Activated naive CD8-positive, alpha-beta T cell treated with anti-CD3 and anti-CD28 coated beads, Interleukin-2, amount 50 U/mL, for 24 hours (primary cell): ENCODE measurements at regions not wholly inside any gene's neighbourhood (a gene's known extent, or its start where the extent isn't known, plus 50 kb on each side); places are given as distances from the start of the nearest gene placed in this dataset.

Experiments
- ATAC-seq: fragments of 150-1000 bp; cut with Tn5 transposase; one replicate; pipeline ENCODE4 v1.10.0; 2021
- DNase-seq: peaks from one replicate; pipeline ENCODE4 v3.0.0; 2021
- H3K27ac Mint-ChIP-seq: one replicate; pipeline ENCODE4 v1.8.0; 2021; ENCODE audit warnings: mild to moderate bottlenecking, mixed read lengths
- H3K27me3 Mint-ChIP-seq: one replicate; pipeline ENCODE4 v1.8.0; 2021; ENCODE audit warnings: mixed read lengths
- H3K36me3 Mint-ChIP-seq: one replicate; pipeline ENCODE4 v1.8.0; 2021; ENCODE audit warnings: low read depth, mixed read lengths
- H3K4me1 Mint-ChIP-seq: one replicate; pipeline ENCODE4 v1.8.0; 2021; ENCODE audit warnings: mixed read lengths
- H3K4me3 Mint-ChIP-seq: one replicate; pipeline ENCODE4 v1.8.0; 2021; ENCODE audit warnings: mild to moderate bottlenecking, moderate library complexity, mixed read lengths
- H3K9me3 Mint-ChIP-seq: one replicate; pipeline ENCODE4 v1.8.0; 2021; ENCODE audit warnings: mixed read lengths

DNA sequence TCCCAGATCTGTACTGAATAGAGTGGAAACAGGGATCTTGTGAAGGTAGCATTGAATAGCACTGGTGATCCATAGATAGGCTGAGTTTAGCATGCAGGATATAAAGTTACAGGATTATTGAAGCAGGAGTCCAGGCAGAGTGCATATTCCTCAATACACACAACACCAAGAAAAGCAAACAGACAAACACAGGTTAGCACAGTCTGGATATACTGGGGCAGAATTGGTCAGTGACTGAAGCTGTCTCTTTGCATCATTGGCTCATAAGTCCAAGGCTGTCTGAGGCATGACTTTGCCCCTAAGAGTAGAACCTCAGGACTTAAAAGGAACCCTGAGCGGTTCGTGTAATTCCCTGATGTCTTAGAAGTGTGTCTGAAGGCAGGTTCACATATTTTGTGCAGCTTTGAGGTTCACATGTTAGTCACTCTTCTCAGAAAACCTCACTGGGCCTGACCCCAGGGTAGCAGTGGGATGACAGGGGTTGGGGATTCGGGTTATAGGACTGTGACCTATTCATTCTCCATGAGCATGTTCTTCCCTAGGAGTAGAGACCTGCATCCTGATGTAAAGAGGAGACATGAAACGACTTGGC, 134.6 kb downstream of the AASDH start:
- Mint-ChIP-seq H3K27me3 (peaks cover 2% of the 10 kb centered on the region), H3K9me3 (peaks cover 8% of the 10 kb centered on the region), H3K36me3 (no peaks in the 10 kb centered on the region), H3K27ac (no peak overlapping the region), H3K4me1 (no peaks in the 10 kb centered on the region), H3K4me3 (no peak overlapping the region)
- DNase-seq (no peak), ATAC-seq (no peak)

DNA sequence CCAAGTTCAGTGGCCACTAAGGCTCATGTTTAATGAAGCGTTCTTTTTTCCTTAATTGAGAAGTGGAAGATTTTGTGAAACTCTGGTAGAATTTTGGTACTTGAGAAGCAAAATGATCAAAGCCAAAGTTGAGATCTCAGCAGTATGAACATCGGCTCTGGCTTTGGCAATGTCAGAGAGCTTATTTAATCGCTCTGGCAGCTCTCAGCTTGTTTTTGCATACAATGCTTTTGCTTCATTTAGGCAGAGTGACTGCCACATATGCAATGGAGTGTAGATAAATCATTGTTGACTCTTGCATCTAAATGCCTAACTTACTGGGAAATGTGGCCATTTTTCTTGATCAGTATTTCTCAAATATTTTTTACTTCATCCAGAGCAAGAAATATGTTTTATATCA, 135.7 kb downstream of the AASDH start:
- H3K27me3 Mint-ChIP-seq = peaks cover 2% of the 10 kb centered on the region
- DNase-seq (no peak), ATAC-seq (no peak)
- no peak overlapping the region for H3K4me3 Mint-ChIP-seq
- no peaks in the 10 kb centered on the region for H3K36me3 Mint-ChIP-seq
- H3K27ac Mint-ChIP-seq = no peak overlapping the region
- H3K9me3 Mint-ChIP-seq = peaks cover 5% of the 10 kb centered on the region
- H3K4me1 Mint-ChIP-seq = no peaks in the 10 kb centered on the region

DNA sequence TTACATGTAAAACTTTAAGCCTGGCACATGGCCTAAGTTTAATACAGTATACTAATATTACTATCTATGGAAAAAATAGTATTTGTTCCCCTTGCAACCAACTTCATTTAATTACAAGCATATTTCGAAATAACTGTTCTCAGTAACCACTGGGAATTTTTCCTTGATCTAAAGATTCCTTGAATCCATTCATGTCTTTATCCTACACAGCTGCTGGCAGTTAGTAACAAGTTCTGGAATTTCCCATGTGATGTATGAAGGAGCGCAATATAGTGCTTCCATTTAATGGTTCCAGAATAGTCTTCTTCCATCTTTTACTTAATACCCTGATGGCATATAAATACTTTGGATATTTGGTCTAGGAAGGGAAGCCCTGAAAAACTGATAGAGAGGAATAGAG, 136.5 kb downstream of the AASDH start:
- Mint-ChIP-seq H3K27me3 (peaks cover 5% of the 10 kb centered on the region), H3K4me3 (no peak overlapping the region), H3K9me3 (no peaks in the 10 kb centered on the region), H3K4me1 (no peaks in the 10 kb centered on the region), H3K36me3 (no peaks in the 10 kb centered on the region), H3K27ac (no peak overlapping the region)
- ATAC-seq (no peak), DNase-seq (no peak)

DNA sequence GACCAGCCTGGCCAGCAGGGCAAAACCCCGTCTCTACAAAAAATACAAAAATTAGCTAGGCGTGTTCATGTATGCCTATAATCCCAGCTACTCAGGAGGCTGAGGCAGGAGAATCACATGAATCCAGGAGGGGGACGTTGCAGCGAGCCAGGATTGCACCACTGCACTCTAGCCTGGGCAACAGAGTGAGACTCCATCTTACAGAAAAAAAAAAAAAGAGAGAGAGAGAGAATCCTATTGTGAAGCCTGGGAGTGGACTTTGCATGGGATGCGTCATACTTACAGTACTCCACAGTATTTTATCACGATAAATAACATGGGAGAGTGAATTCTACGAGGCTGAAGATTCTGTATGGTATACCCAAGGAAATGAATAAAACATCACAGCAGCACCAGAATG, 139.6 kb downstream of the AASDH start:
- Mint-ChIP-seq H3K27ac (no peak overlapping the region), H3K4me1 (no peaks in the 10 kb centered on the region), H3K4me3 (no peak overlapping the region), H3K27me3 (peaks cover 5% of the 10 kb centered on the region), H3K9me3 (no peaks in the 10 kb centered on the region), H3K36me3 (no peaks in the 10 kb centered on the region)
- ATAC-seq (no peak), DNase-seq (no peak)

DNA sequence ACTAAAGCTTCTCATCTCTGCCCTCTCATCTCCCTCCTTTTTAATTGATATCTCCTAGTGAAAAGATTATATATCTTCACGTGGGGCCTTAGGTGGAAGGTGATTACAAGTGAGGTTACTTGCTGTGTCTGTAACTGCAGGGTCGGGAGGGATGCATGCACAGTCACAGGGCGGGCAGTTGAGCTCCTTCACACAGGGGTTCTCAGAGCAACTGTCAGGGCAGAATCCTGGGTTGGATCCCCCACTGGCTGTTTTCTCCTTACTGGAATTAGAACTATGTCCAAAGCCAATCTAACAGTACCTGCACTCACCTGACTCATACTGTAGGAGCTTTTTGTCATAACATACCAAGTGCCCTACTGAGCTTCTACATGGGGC, 141.1 kb downstream of the AASDH start:
- Mint-ChIP-seq H3K9me3 (no peaks in the 10 kb centered on the region), H3K27ac (no peak overlapping the region), H3K4me1 (no peaks in the 10 kb centered on the region), H3K36me3 (no peaks in the 10 kb centered on the region), H3K4me3 (no peak overlapping the region), H3K27me3 (peaks cover 7% of the 10 kb centered on the region)
- DNase-seq (no peak), ATAC-seq (no peak)

DNA sequence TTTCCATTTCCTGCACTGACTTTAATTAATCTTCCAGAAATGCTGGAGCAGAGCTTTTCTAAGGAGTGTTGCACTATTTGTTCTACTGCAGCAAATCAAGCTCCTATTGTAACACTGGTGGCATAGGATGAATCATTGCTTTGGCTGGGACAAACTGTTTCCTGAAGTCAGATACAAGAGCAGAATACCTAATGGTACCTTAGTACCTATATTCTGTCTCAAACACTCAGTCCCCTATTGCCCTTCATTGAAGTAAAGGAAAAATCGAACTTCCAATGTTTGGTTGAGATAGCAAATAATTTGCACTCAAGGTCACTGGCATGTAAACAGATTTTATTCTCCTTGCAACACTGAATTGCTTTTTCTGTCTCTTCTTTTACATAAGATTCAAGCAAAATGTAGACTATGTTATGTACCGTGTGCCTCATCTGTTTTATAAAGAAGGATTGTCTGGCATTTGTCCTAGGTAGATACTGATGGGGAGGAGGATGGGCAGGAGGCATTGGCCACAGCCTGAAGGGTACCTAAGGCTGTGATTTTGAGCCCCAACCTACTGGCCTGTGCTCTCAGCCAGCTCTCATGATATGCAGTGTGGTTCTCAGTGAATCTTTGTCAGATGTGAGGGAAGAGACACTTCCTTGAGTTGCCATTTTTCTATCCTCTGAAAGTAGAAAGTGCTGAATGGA, 141.6 kb downstream of the AASDH start:
- Mint-ChIP-seq H3K4me1 (no peaks in the 10 kb centered on the region), H3K27me3 (peaks cover 7% of the 10 kb centered on the region), H3K4me3 (no peak overlapping the region), H3K36me3 (no peaks in the 10 kb centered on the region), H3K9me3 (no peaks in the 10 kb centered on the region), H3K27ac (no peak overlapping the region)
- no peak for DNase-seq
- no peak for ATAC-seq

DNA sequence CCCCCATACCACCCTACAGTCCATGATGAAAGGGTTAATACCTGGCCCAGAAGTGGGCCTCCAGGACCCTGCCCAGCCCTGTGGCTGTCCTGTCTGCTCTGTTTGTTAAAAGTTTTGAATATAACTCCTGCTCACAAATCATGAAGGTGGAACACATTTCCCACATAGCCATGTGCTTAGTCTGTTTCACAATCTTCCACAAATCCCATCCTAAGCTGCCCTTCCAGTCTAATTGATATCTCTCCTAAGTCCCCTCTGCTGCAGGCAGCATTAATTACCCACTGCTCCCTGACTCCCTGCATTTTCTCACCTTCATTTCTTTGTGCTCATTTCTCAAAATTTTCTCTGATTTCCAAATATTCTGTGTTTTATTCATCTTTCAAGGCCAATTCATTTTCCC, 142.6 kb downstream of the AASDH start:
- DNase-seq = no peak
- no peaks in the 10 kb centered on the region for H3K36me3 Mint-ChIP-seq
- H3K4me3 Mint-ChIP-seq = no peak overlapping the region
- H3K27ac Mint-ChIP-seq = no peak overlapping the region
- ATAC-seq = no peak
- H3K27me3 Mint-ChIP-seq = peaks cover 7% of the 10 kb centered on the region
- no peaks in the 10 kb centered on the region for H3K4me1 Mint-ChIP-seq
- H3K9me3 Mint-ChIP-seq = no peaks in the 10 kb centered on the region

DNA sequence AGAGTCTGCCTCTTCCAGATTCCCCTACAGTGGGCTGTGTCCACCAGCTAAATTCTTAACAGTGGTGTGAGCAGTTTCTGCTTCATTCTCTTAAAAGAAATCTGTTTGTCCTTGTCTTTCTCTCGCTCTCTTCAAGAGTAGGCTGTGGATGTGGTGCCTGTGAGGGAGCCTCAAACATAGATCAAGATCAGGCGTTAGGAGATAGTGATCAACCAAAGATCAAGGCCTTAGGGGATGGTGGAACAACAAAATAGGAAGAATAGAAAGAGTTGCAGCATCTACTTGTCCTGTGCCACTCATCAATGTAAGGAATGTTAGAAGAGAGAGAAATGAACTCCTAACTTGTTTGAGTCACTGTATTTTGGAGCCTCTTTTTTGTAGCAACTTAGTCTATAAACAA, 144.2 kb downstream of the AASDH start:
- Mint-ChIP-seq H3K27ac (no peak overlapping the region), H3K9me3 (no peaks in the 10 kb centered on the region), H3K27me3 (peaks cover 7% of the 10 kb centered on the region), H3K4me1 (no peaks in the 10 kb centered on the region), H3K4me3 (no peak overlapping the region), H3K36me3 (no peaks in the 10 kb centered on the region)
- ATAC-seq (no peak), DNase-seq (no peak)

DNA sequence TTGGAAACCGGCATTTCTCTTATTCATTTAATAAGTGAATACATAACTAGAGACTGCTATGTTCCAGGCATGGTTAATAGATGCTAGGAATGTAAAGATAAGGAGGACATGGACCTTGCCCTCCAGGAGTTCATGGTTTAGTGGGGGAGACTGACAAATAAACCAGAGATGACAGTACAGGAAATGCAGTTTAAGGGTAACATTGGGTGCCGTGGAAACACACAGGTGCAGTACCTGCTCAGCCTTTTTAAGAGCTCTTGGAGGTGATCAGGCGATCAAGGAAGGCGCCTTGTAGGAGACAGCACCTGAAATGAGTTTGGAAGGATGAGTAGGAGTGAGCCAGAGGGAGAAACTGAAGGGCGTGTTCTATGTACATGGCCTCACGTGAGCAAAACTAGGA, 145.8 kb downstream of the AASDH start:
- H3K36me3 Mint-ChIP-seq = no peaks in the 10 kb centered on the region
- no peaks in the 10 kb centered on the region for H3K4me1 Mint-ChIP-seq
- no peak for DNase-seq
- H3K27me3 Mint-ChIP-seq = peaks cover 7% of the 10 kb centered on the region
- no peak overlapping the region for H3K27ac Mint-ChIP-seq
- no peaks in the 10 kb centered on the region for H3K9me3 Mint-ChIP-seq
- no peak overlapping the region for H3K4me3 Mint-ChIP-seq
- no peak for ATAC-seq

DNA sequence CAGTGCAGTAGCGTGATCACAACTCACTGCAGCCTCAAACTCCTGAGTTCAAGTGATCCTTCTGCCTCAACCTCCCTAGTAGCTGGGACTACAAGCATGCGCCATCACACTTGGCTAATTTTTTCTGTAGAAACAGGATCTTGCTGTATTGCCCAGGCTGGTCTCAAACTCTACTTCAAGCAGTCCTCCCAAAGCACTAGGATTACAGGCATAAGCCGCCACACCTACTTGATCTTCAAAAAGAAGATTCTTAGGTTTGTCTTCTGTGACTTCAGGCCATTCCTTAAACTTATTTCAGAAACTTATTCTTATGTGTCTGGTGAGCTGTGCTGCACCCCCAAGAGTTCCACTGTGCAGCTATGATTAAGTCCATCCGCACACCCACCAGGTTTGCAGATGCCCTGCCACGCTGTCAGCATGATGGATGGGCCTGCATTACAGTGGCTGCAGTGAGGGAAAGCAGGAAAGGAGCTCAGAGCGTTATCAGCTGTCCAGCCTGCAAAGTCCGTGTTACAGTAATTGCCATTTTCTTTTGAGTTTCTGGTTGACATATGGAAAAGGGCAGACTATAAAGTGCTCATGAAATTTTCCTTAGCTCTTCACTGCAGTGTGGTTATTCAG, 146.6 kb downstream of the AASDH start:
- no peak for DNase-seq
- Mint-ChIP-seq H3K36me3 (no peaks in the 10 kb centered on the region), H3K9me3 (no peaks in the 10 kb centered on the region), H3K4me1 (no peaks in the 10 kb centered on the region), H3K27ac (no peak overlapping the region), H3K27me3 (peaks cover 4% of the 10 kb centered on the region), H3K4me3 (no peak overlapping the region)
- ATAC-seq = no peak

DNA sequence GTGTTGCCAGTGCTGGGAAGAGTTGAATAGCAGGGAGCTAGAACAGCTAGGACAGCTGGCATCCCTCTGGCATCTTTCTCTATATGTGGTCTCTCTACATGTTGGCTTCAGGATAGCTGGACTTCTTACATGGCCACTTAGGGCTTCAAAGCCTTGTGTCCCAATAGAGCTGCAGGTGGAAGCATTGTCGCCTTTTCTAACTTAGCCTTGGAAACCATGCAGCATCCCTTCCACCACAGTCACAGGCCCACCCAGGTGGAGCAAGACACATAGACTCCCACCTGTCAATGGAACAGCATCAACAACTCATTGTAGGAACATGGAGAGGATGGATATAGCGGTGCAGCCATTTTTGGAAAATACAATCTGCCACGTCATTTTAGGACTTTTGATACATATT, 149.0 kb downstream of the AASDH start:
- Mint-ChIP-seq H3K4me1 (no peaks in the 10 kb centered on the region), H3K36me3 (no peaks in the 10 kb centered on the region), H3K27ac (no peak overlapping the region), H3K9me3 (no peaks in the 10 kb centered on the region), H3K4me3 (no peak overlapping the region), H3K27me3 (peaks cover 4% of the 10 kb centered on the region)
- ATAC-seq (no peak), DNase-seq (no peak)

DNA sequence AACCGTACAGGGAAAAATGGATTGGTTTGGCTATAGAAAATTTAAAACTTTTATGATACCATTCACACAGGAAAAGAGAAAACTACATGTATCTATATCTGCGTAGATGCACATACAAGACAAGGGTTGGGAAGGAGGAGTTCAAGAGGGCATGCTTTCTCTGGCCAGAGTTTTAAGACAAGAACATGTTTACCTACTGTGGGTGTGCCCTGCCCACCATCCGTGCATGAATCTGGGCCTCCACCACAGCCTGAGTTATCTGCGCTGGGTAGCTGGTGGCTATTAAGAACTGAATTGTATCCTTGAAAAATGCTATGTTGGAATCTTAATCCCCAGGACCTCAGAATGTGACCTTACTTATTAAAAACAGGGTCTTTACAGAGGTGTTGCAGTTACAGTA, 151.6 kb downstream of the AASDH start:
- DNase-seq (no peak), ATAC-seq (no peak)
- H3K36me3 Mint-ChIP-seq = no peaks in the 10 kb centered on the region
- no peaks in the 10 kb centered on the region for H3K4me1 Mint-ChIP-seq
- H3K27me3 Mint-ChIP-seq = peaks cover 2% of the 10 kb centered on the region
- H3K9me3 Mint-ChIP-seq = peaks cover 7% of the 10 kb centered on the region
- no peak overlapping the region for H3K27ac Mint-ChIP-seq
- no peak overlapping the region for H3K4me3 Mint-ChIP-seq

DNA sequence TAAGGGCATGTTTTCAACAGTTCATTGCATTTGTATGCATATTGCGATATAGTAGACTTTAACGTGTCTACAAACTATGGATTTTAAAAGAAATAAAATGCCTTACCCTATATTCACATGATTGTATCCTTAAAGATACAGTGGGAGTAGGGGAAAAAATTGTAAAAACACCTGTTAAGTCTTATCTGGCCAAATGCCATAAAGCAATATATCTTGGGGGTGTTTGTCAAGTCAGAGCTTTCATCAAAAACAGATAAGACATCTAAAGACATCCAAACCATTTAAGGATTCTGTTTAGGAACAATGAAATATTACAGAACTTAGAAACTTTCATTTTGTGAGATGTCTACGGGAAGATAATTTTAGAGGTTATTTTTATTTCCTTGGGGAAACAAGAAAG, 152.3 kb downstream of the AASDH start:
- H3K9me3 Mint-ChIP-seq = peaks cover 7% of the 10 kb centered on the region

DNA sequence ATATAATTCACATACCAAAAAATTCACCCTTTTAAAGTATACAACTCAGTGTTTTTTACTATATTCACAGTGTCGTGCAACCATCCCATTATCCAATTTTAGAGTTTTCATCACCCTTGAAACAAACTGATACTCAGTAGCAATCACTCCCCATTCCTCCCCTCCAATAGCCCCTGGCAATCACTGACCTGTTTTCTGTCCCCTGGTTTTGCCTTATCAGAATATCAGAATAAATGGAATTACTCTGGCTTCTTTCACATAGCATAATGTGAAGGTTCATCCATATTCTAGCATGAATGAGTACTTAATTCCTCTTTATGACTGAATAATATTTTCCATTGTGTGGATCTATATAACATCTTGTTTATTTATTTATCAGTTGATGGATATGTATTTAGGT, 153.2 kb downstream of the AASDH start:
- peaks cover 2% of the 10 kb centered on the region for H3K27me3 Mint-ChIP-seq
- no peak for ATAC-seq
- no peaks in the 10 kb centered on the region for H3K36me3 Mint-ChIP-seq
- H3K9me3 Mint-ChIP-seq = peaks cover 7% of the 10 kb centered on the region
- no peak for DNase-seq
- no peak overlapping the region for H3K27ac Mint-ChIP-seq
- no peak overlapping the region for H3K4me3 Mint-ChIP-seq
- H3K4me1 Mint-ChIP-seq = peaks cover 8% of the 10 kb centered on the region

More for the DNA sequence above, 152.3 kb downstream of the AASDH start:
- ATAC-seq = no peak
- H3K4me1 Mint-ChIP-seq = peaks cover 4% of the 10 kb centered on the region
- H3K27me3 Mint-ChIP-seq = peaks cover 2% of the 10 kb centered on the region
- H3K4me3 Mint-ChIP-seq = no peak overlapping the region
- H3K36me3 Mint-ChIP-seq = no peaks in the 10 kb centered on the region
- H3K27ac Mint-ChIP-seq = no peak overlapping the region
- no peak for DNase-seq

DNA sequence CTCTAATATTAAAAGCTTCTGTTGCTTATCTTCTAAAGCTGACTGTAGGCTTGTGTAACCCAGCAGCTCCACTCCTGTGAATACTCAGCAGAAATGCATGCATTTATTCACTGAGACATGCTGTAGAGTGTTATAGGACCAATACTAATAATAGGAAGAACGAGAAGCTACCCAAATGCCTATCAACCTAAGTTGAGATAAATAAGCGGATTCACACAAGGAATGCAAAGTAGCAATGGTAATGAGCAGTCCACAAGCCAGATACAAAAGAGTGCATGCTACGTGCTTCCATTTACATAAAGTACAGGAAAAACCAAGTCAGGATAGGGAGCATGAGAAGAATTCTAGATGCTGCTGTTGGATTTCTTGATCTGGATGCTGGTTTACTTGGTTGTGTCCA, 155.9 kb downstream of the AASDH start:
- peaks cover 2% of the 10 kb centered on the region for H3K27me3 Mint-ChIP-seq
- DNase-seq (no peak), ATAC-seq (no peak)
- no peaks in the 10 kb centered on the region for H3K36me3 Mint-ChIP-seq
- no peak overlapping the region for H3K27ac Mint-ChIP-seq
- H3K4me3 Mint-ChIP-seq = no peak overlapping the region
- H3K4me1 Mint-ChIP-seq = peaks cover 8% of the 10 kb centered on the region
- H3K9me3 Mint-ChIP-seq = peaks cover 7% of the 10 kb centered on the region
